PC-9 (cell line): ENCODE measurements at regions not wholly inside any gene's neighbourhood (a gene's known extent, or its start where the extent isn't known, plus 50 kb on each side); places are given as distances from the start of the nearest gene placed in this dataset.

Experiments
- BruUV-seq: library from RNA; stranded (reverse); fragments of 400-500 nt; replicated peaks from 2 replicates; lab custom pipeline; 2021; lab: Mats Ljungman, UMichigan
- CTCF ChIA-PET: fragments of 300-600 bp; sonication (Branson Sonifier 250); formaldehyde crosslinking; loops from one replicate; lab custom pipeline; 2022; ENCODE audit warnings: antibody characterized with exemption; lab: Charles Lee
- POLR2A ChIA-PET: fragments of 300-600 bp; sonication (Branson Sonifier 250); formaldehyde crosslinking; loops from one replicate; lab custom pipeline; 2022; ENCODE audit warnings: antibody characterized with exemption; ENCODE audit not compliant: unreplicated experiment; lab: Charles Lee
- DNase-seq, 2 experiments: peaks; one replicate each; pipeline versions ENCODE4 v3.0.0 to v3.0.0-alpha.2; 2015 to 2022; ENCODE audit warnings: mixed read lengths in 1 of 2
- H2AFZ ChIP-seq: fragments of 200-600 bp; sonication (generic); 2 replicates; pipeline ENCODE4 v1.8.1; 2017; ENCODE audit warnings: antibody characterized with exemption
- H3F3A ChIP-seq: fragments of 200-600 bp; sonication (generic); 2 replicates; pipeline ENCODE4 v1.8.1; 2017; ENCODE audit warnings: antibody characterized with exemption, mild to moderate bottlenecking, low read depth; ENCODE audit not compliant: insufficient read depth
- H3K27ac ChIP-seq: fragments of 200-600 bp; sonication (generic); 2 replicates; pipeline ENCODE4 v1.6.1; 2016; ENCODE audit warnings: mixed run types
- H3K27me3 ChIP-seq: fragments of 200-600 bp; sonication (generic); 2 replicates; pipeline ENCODE4 v1.6.1; 2016; ENCODE audit warnings: low read depth, mixed run types; ENCODE audit not compliant: insufficient read depth
- H3K36me3 ChIP-seq: fragments of 200-600 bp; sonication (generic); 2 replicates; pipeline ENCODE4 v1.6.1; 2016; ENCODE audit warnings: low read depth, mixed run types
- H3K4me1 ChIP-seq: fragments of 200-600 bp; sonication (generic); replicated peaks from 2 replicates; pipeline ENCODE4 v1.6.1; 2016; ENCODE audit warnings: mixed run types; ENCODE audit not compliant: insufficient read depth
- H3K4me2 ChIP-seq: fragments of 200-600 bp; sonication (generic); 2 replicates; pipeline ENCODE4 v1.6.1; 2017; ENCODE audit warnings: mixed run types
- H3K4me3 ChIP-seq: fragments of 200-600 bp; sonication (generic); 2 replicates; pipeline ENCODE4 v1.6.1; 2016; ENCODE audit warnings: mixed run types
- H3K79me2 ChIP-seq: fragments of 200-600 bp; sonication (generic); 2 replicates; pipeline ENCODE4 v1.6.1; 2017; ENCODE audit warnings: low read depth, mixed run types
- H3K9me2 ChIP-seq: fragments of 200-600 bp; sonication (generic); 2 replicates; pipeline ENCODE4 v1.8.1; 2017; ENCODE audit warnings: mild to moderate bottlenecking; ENCODE audit not compliant: insufficient read depth
- H3K9me3 ChIP-seq: fragments of 200-600 bp; sonication (generic); 2 replicates; pipeline ENCODE4 v1.8.1; 2016; ENCODE audit warnings: low read depth; ENCODE audit not compliant: insufficient read depth
- H4K20me1 ChIP-seq: fragments of 200-600 bp; sonication (generic); 2 replicates; pipeline ENCODE4 v1.8.1; 2017; ENCODE audit not compliant: insufficient read depth
- EZH2 ChIP-seq: fragments of 200-600 bp; sonication (generic); IDR thresholded peaks from 2 replicates; pipeline ENCODE4 v1.8.0; 2017; ENCODE audit warnings: antibody characterized with exemption, low read depth
- intact Hi-C: fragments of 100-400 bp; cut with micrococcal nuclease; formaldehyde crosslinking; loops from one replicate; pipeline ENCODE4 v1.10.0; 2022; ENCODE audit not compliant: unreplicated experiment
- TF ChIP-seq, protein P1 (sequence below): fragments of 200-600 bp; sonication (generic); conservative IDR thresholded peaks from 2 replicates; pipeline ENCODE4 v1.6.1; 2017; ENCODE audit warnings: mixed run types, antibody characterized with exemption, mild to moderate bottlenecking, moderate library complexity

DNA sequence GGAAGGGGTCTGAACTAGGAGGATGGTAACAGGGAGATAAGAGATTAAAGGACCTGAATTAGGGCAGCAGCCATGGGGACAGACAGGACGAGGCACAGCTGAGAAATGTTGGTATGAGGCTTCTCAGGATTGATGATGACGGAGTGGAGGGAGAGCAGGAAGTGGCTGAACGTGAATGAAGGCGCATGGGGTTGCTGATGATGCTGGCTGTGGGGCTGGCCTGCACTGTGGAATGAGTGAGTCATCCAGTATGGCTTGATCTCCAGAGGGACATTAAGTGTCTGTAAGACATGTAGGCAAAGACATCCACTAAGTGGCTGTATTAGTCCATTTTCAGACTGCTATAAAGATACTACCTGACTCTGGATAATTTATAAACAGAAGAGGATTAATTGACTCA is 256.4 kb downstream of the ICE1 start:
- intact Hi-C loops: no loop called here
- no TSS peak for BruUV-seq
- TF ChIP-seq, protein P1, sequence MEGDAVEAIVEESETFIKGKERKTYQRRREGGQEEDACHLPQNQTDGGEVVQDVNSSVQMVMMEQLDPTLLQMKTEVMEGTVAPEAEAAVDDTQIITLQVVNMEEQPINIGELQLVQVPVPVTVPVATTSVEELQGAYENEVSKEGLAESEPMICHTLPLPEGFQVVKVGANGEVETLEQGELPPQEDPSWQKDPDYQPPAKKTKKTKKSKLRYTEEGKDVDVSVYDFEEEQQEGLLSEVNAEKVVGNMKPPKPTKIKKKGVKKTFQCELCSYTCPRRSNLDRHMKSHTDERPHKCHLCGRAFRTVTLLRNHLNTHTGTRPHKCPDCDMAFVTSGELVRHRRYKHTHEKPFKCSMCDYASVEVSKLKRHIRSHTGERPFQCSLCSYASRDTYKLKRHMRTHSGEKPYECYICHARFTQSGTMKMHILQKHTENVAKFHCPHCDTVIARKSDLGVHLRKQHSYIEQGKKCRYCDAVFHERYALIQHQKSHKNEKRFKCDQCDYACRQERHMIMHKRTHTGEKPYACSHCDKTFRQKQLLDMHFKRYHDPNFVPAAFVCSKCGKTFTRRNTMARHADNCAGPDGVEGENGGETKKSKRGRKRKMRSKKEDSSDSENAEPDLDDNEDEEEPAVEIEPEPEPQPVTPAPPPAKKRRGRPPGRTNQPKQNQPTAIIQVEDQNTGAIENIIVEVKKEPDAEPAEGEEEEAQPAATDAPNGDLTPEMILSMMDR: no peak
- no peak for TF ChIP-seq EZH2
- Histone ChIP-seq H3K36me3 (no peaks in the 10 kb centered on the region), H3K9me2 (peaks cover 5% of the 10 kb centered on the region; the same call in 1 of the 2 replicates), H3K4me3 (no peak overlapping the region), H3K4me2 (no peak overlapping the region), H3F3A (no peaks in the 10 kb centered on the region), H2AFZ (no peak overlapping the region), H3K27ac (no peak overlapping the region), H3K4me1 (no peaks in the 10 kb centered on the region), H3K79me2 (no peaks in the 10 kb centered on the region), H4K20me1 (no peaks in the 10 kb centered on the region), H3K9me3 (0 out of 2 replicates have a peak, but pooled peaks cover 3% of the 10 kb centered on the region), H3K27me3 (peaks cover 3% of the 10 kb centered on the region; the same call in 1 of the 2 replicates)
- POLR2A ChIA-PET: no interaction called here
- CTCF ChIA-PET: no interaction called here
- no peak for DNase-seq

DNA sequence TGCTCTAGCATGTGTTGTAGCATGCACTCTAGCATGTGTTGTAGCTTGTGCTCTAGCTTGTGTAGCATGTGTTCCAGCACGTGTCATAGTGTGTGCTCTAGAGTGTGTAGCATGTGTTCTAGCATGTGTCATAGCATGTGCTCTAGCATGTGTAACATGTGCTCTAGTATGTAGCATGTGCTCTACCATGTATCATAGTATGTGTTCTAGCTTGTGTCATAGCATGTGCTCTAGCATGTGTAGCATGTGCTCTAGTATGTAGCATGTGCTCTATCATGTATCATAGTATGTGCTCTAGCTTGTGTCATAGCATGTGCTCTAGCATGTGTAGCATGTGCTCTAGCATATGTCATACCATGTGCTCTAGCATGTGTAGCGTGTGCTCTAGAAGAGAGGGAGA is 255.3 kb downstream of the ICE1 start:
- peaks cover 3% of the 10 kb centered on the region; the same call in 1 of the 2 replicates for H3K27me3 ChIP-seq
- DNase-seq: no peak

DNA sequence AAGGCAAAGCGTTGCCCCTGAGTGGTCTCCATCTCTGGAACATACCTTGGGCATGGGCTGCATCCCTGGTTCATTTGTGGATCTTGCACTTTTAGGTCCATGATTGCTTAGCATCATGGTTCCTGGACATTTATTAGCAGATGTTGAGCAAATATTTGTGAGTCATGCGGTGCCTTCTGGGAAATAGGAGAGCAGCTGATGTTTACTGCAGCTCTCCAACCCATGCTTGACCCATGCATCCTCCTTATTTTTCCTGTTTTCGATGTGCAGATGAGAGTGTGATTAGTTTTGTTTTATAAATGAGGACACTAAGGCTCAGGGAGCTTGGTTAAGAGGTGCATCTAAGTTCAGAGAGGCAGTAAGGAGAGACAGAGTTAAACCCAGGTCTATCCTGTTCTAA is 253.7 kb downstream of the ICE1 start:
- no peak overlapping the region for H2AFZ ChIP-seq
- TF ChIP-seq EZH2: no peak
- TF ChIP-seq, protein P1: no peak
- no peak overlapping the region for H3K4me3 ChIP-seq
- no peak overlapping the region for H3K27ac ChIP-seq
- H3K4me1 ChIP-seq: no peaks in the 10 kb centered on the region
- no peaks in the 10 kb centered on the region for H3K9me3 ChIP-seq
- no peaks in the 10 kb centered on the region for H4K20me1 ChIP-seq
- H3K9me2 ChIP-seq: peaks cover 5% of the 10 kb centered on the region; the same call in 1 of the 2 replicates
- intact Hi-C loops: no loop called here
- H3K27me3 ChIP-seq: peaks cover 3% of the 10 kb centered on the region
- H3K36me3 ChIP-seq: no peaks in the 10 kb centered on the region
- no peaks in the 10 kb centered on the region for H3K79me2 ChIP-seq
- no TSS peak for BruUV-seq
- CTCF ChIA-PET: interaction anchor here (0.7 kb wide), 1 partner anchor 148 kb away, joined by 3 read pairs; no protein-coding TSS in a partner anchor
- H3K4me2 ChIP-seq: no peak overlapping the region
- no peak for DNase-seq
- POLR2A ChIA-PET: no interaction called here
- no peaks in the 10 kb centered on the region for H3F3A ChIP-seq

More for the DNA sequence above, 255.3 kb downstream of the ICE1 start:
- H3K4me3 ChIP-seq: no peak overlapping the region
- TF ChIP-seq, protein P1: no peak
- intact Hi-C loops: no loop called here
- H3K27ac ChIP-seq: no peak overlapping the region
- no peaks in the 10 kb centered on the region for H3K4me1 ChIP-seq
- no peak overlapping the region for H2AFZ ChIP-seq
- no peaks in the 10 kb centered on the region for H3F3A ChIP-seq
- H3K4me2 ChIP-seq: no peak overlapping the region
- no peaks in the 10 kb centered on the region for H3K79me2 ChIP-seq
- H3K36me3 ChIP-seq: no peaks in the 10 kb centered on the region
- ChIA-PET POLR2A (no interaction called here), CTCF (no interaction called here)
- H3K9me3 ChIP-seq: 0 out of 2 replicates have a peak, but pooled peaks cover 2% of the 10 kb centered on the region
- no peaks in the 10 kb centered on the region for H4K20me1 ChIP-seq
- H3K9me2 ChIP-seq: peaks cover 5% of the 10 kb centered on the region; the same call in 1 of the 2 replicates
- BruUV-seq: no TSS peak
